Upper lobe of left lung (tissue), 6 donors: ENCODE measurements at regions not wholly inside any gene's neighbourhood (a gene's known extent, or its start where the extent isn't known, plus 50 kb on each side); places are given as distances from the start of the nearest gene placed in this dataset.
A peak's percentile ranks its signal among the peaks of the same experiment; 100 is the strongest.
"Not testable (repeated sequence)": the region's sequence is repeated elsewhere in the genome, so short reads cannot be mapped to it uniquely, and the experiment has no call there.

Experiments used
- ATAC-seq, 2 donors: fragments of 200-7000 bp; cut with Tn5 transposase; one replicate each; pipeline ENCODE4 v1.9.1; 2022; ENCODE audit warnings: mild to moderate bottlenecking in 2 of 2, moderate library complexity in 2 of 2; ENCODE audit not compliant: low FRiP score in 2 of 2
- DNase-seq, 2 donors: peaks; one replicate each; pipeline ENCODE4 v3.0.0-alpha.2; 2019 to 2020
- H3K27ac ChIP-seq, 4 donors: fragments of 200-600 bp; sonication (generic); one replicate each; pipeline ENCODE4 v1.5.1; 2016 to 2019
- H3K27me3 ChIP-seq, 4 donors: fragments of 200-600 bp; sonication (generic); one replicate each; pipeline ENCODE4 v1.5.1; 2017 to 2019
- H3K36me3 ChIP-seq, 4 donors: fragments of 200-600 bp; sonication (generic); one replicate each; pipeline ENCODE4 v1.5.1; 2016 to 2019
- H3K4me1 ChIP-seq, 4 donors: fragments of 200-600 bp; sonication (generic); one replicate each; pipeline ENCODE4 v1.5.1; 2018 to 2019
- H3K4me3 ChIP-seq, 4 donors: fragments of 200-600 bp; sonication (generic); one replicate each; pipeline ENCODE4 v1.5.1; 2017 to 2019; ENCODE audit warnings: mild to moderate bottlenecking in 2 of 4, moderate library complexity in 1 of 4
- H3K9me3 ChIP-seq, 4 donors: fragments of 200-600 bp; sonication (generic); one replicate each; pipeline ENCODE4 v1.5.1; 2018 to 2019
- CTCF ChIP-seq, 6 experiments: fragments of 450-650 bp in 4 of 6; fragments of 200-600 bp in 2 of 6; sonication (generic) in 2 of 6; IDR thresholded peaks; one replicate each; pipeline ENCODE4 v1.5.1; 2016 to 2019; ENCODE audit warnings: antibody characterized with exemption in 6 of 6
- EP300 ChIP-seq, 4 donors: sonication (generic); formaldehyde crosslinking; IDR thresholded peaks; one replicate each; pipeline ENCODE4 v1.5.1; 2017; ENCODE audit warnings: antibody characterized with exemption in 4 of 4, control low read depth in 2 of 4
- POLR2A ChIP-seq, 4 donors: fragments of 450-650 bp; IDR thresholded peaks; one replicate each; pipeline ENCODE4 v1.5.1; 2016 to 2017; ENCODE audit warnings: antibody characterized with exemption in 4 of 4, mild to moderate bottlenecking in 2 of 4
- POLR2AphosphoS5 ChIP-seq, 2 donors: sonication (generic); formaldehyde crosslinking; IDR thresholded peaks; one replicate each; pipeline ENCODE4 v1.5.1; 2017; ENCODE audit warnings: antibody characterized with exemption in 2 of 2
- WGBS, 2 donors: methylation state at CpG; one replicate each; pipeline ENCODE4 v1.1.5; 2017 to 2018; 5-methylcytosine and 5-hydroxymethylcytosine counted together
- donor health status: DM: no; HTN: no; CAD: no; lungs with moderate emphysema.
- donor health status: DM: no; HTN: yes; CAD: no; lungs with severe emphysema.

GRCh38 chr10:55989188-55989587, 371.9 kb downstream of the ZWINT start:
- no peak for TF ChIP-seq CTCF (IDR thresholded peaks at IDR 0.05)
- no peak for TF ChIP-seq EP300 (IDR thresholded peaks at IDR 0.05)
- TF ChIP-seq POLR2AphosphoS5 (IDR thresholded peaks at IDR 0.05) = no peak
- TF ChIP-seq POLR2A (IDR thresholded peaks at IDR 0.05) = no peak
- H3K36me3 ChIP-seq = no peaks in the 10 kb centered on the region
- 35 to 47% methylated on average over 3 of the region's 3 CpGs for WGBS, 2 donors
- no peak overlapping the region for H3K4me3 ChIP-seq
- no peaks in the 10 kb centered on the region for H3K4me1 ChIP-seq
- DNase-seq = no peak
- no peak for ATAC-seq
- H3K27me3 ChIP-seq = no peaks in the 10 kb centered on the region
- no peaks in the 10 kb centered on the region for H3K9me3 ChIP-seq
- H3K27ac ChIP-seq = no peak overlapping the region

- TF ChIP-seq CTCF (IDR thresholded peaks at IDR 0.05) = no peak
- TF ChIP-seq POLR2A (IDR thresholded peaks at IDR 0.05) = no peak
- no peak for TF ChIP-seq POLR2AphosphoS5 (IDR thresholded peaks at IDR 0.05)
- TF ChIP-seq EP300 (IDR thresholded peaks at IDR 0.05) = no peak
- 20 to 30% methylated on average over 2 of the region's 2 CpGs for WGBS, 2 donors
Observed at GRCh38 chr10:55979203-55979602, 381.9 kb downstream of the ZWINT start.

GRCh38 chr10:55966101-55966500, 395.0 kb downstream of the ZWINT start:
- Histone ChIP-seq H3K9me3 (no peaks in the 10 kb centered on the region), H3K27me3 (no peaks in the 10 kb centered on the region), H3K4me3 (no peak overlapping the region), H3K4me1 (no peaks in the 10 kb centered on the region), H3K27ac (no peak overlapping the region), H3K36me3 (no peaks in the 10 kb centered on the region)
- DNase-seq (no peak), ATAC-seq (peak in 1 of 2 donors; percentile 64)
- no peak for TF ChIP-seq EP300 (IDR thresholded peaks at IDR 0.05)
- TF ChIP-seq POLR2AphosphoS5 (IDR thresholded peaks at IDR 0.05) = no peak
- TF ChIP-seq POLR2A (IDR thresholded peaks at IDR 0.05) = no peak
- no peak for TF ChIP-seq CTCF (IDR thresholded peaks at IDR 0.05)
- 78 to 83% methylated on average over 2 of the region's 2 CpGs for WGBS, 2 donors

More at GRCh38 chr10:55979203-55979602, 381.9 kb downstream of the ZWINT start:
- no peaks in the 10 kb centered on the region for H3K36me3 ChIP-seq
- ATAC-seq (no peak), DNase-seq (no peak)
- no peak overlapping the region for H3K4me3 ChIP-seq
- H3K27ac ChIP-seq = no peak overlapping the region
- H3K27me3 ChIP-seq = no peaks in the 10 kb centered on the region
- H3K9me3 ChIP-seq = no peaks in the 10 kb centered on the region
- H3K4me1 ChIP-seq = no peaks in the 10 kb centered on the region

GRCh38 chr10:55943403-55943802, 417.7 kb downstream of the ZWINT start:
- H3K9me3 ChIP-seq = no peaks in the 10 kb centered on the region
- DNase-seq (no peak), ATAC-seq (no peak)
- 62 to 79% methylated on average over 3 of the region's 3 CpGs for WGBS, 2 donors
- no peak for TF ChIP-seq CTCF (IDR thresholded peaks at IDR 0.05)
- no peak for TF ChIP-seq EP300 (IDR thresholded peaks at IDR 0.05)
- no peak for TF ChIP-seq POLR2AphosphoS5 (IDR thresholded peaks at IDR 0.05)
- TF ChIP-seq POLR2A (IDR thresholded peaks at IDR 0.05) = no peak
- H3K27me3 ChIP-seq = no peaks in the 10 kb centered on the region
- no peaks in the 10 kb centered on the region for H3K36me3 ChIP-seq
- no peaks in the 10 kb centered on the region for H3K4me1 ChIP-seq
- H3K27ac ChIP-seq = no peak overlapping the region
- H3K4me3 ChIP-seq = no peak overlapping the region

- DNase-seq (no peak), ATAC-seq (no peak)
- no peaks in the 10 kb centered on the region for H3K9me3 ChIP-seq
- no peaks in the 10 kb centered on the region for H3K4me1 ChIP-seq
- no peaks in the 10 kb centered on the region for H3K27me3 ChIP-seq
- TF ChIP-seq EP300 (IDR thresholded peaks at IDR 0.05) (no peak), POLR2AphosphoS5 (IDR thresholded peaks at IDR 0.05) (no peak), POLR2A (IDR thresholded peaks at IDR 0.05) (no peak)
- no peak overlapping the region for H3K27ac ChIP-seq
- WGBS, 2 donors = 72 to 74% methylated on average over 1 of the region's 1 CpG
- no peaks in the 10 kb centered on the region for H3K36me3 ChIP-seq
- no peak overlapping the region for H3K4me3 ChIP-seq
Observed at GRCh38 chr10:55929291-55929690, 431.8 kb downstream of the ZWINT start.

- not testable (repeated sequence) for H3K4me1 ChIP-seq, H3K36me3 ChIP-seq, H3K27ac ChIP-seq, ATAC-seq, H3K27me3 ChIP-seq, H3K9me3 ChIP-seq
- peak overlapping the region in 1 of 4 donors; percentile 15 for H3K4me3 ChIP-seq
- WGBS, 2 donors = 74 to 80% methylated on average over 18 to 24 of the region's 25 CpGs
- DNase-seq = peak in 1 of 2 donors; percentile 27
Observed at GRCh38 chr10:55899472-55900147, 461.4 kb downstream of the ZWINT start.
